HG03039 (cell line): ENCODE measurements at regions not wholly inside any gene's neighbourhood (a gene's known extent, or its start where the extent isn't known, plus 50 kb on each side); places are given as distances from the start of the nearest gene placed in this dataset.

Source experiments
- ATAC-seq: cut with Tn5 transposase; IDR thresholded peaks from one replicate; pipeline ENCODE4 v1.9.1; 2021; ENCODE audit warnings: mild to moderate bottlenecking, moderate library complexity; ENCODE audit not compliant: unreplicated experiment

DNA sequence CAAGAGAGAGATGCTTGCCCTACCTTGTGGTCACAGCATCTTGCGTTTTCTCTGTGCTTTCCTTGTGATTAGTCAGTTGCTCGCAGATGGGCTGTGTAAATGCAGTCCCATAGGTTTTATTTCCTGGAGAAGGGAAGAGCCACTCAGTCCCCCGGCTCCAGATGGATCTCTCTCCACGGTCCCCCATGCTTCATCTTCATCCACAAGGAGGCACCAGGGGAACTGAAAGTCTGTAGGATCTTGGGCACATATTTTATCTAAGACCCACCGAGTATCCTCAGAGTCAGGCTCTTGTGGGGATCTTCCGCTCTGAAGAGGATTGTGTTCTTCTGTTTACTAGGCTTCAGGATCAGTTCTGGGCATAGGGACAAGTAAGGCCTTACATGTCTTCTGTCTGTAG, 66.8 kb upstream of the E2F8 start:
- ATAC-seq: no peak

DNA sequence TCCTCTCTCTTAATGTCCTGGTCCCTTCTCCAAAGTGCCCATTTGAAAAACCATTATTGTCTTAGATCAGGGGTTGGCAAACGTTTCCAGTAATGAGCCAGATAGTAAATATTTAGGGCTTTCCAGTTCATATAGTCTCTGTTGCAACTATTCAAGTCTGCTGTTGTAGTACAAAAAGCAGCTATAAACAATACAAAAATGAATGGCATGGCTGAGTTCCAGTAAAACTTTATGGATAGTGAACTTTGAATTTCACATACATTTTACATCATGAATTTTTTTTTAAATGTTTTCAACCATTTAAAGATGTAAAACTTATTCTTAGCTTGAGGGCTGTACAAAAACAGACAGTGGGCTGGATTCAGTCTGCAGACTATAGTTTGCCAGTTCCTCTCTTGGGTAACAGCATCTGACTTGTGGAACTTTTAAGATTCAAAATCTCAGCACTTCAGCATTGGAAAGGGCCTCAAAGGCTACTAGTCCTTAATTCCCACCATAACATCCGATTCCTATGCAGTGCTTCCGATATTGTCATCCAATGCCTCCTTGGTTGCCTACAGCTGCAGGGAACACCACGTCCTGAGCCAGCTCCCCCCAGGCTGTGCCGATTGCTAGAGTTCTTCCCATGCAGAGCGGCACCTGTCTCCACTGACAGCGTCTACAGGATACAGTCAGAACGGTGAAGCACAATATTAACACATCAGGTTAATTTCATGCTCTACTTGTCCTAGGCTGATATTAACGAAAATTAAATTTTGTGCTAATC, 65.6 kb upstream of the E2F8 start:
- no peak for ATAC-seq

GRCh38 chr11:19301361-19301760, 60.6 kb upstream of the E2F8 start:
- ATAC-seq: no peak

GRCh38 chr11:19294444-19294843, 53.7 kb upstream of the E2F8 start:
- no peak for ATAC-seq

DNA sequence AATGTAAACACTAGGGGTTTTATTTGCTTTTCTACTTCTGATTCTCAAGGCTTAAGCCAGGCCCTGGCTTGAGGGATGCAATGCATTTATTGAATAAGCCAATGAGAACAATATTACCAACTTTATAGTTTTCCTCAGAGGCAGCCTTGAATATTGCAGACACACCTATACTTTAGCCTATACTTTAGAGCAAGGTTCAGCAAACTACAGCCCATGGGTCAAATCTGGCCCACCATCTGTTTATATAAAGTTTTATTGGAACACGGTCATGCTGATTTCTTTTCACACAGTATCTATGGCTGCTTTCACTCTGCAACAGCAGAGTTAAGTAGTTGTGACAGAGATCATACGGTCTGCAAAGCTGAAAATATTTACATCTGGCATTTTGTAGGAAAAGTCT, 50.3 kb upstream of the E2F8 start:
- no peak for ATAC-seq
